NCI-H748 (cell line): ENCODE measurements at regions not wholly inside any gene's neighbourhood (a gene's known extent, or its start where the extent isn't known, plus 50 kb on each side); places are given as distances from the start of the nearest gene placed in this dataset.
A peak's percentile ranks its signal among the peaks of the same experiment; 100 is the strongest.

ENCODE experiments used
- DNase-seq: peaks from one replicate; lab custom pipeline; 2025; ENCODE audit not compliant: unreplicated experiment; lab: John Stamatoyannopoulos, UW

- no peak for DNase-seq
Measured at GRCh38 chr5:61820836-61821235, 485.2 kb upstream of the KIF2A start.

GRCh38 chr5:61821561-61821960 is 484.4 kb upstream of the KIF2A start:
- DNase-seq, result no peak

GRCh38 chr5:61822584-61822983 is 483.4 kb upstream of the KIF2A start:
- DNase-seq, result no peak

- DNase-seq, result no peak
Measured at GRCh38 chr5:61823065-61823464, 482.9 kb upstream of the KIF2A start.

- peak; percentile 56 for DNase-seq
Measured at GRCh38 chr5:61823781-61824180, 482.2 kb upstream of the KIF2A start.

GRCh38 chr5:61824396-61824795 is 481.6 kb upstream of the KIF2A start:
- no peak for DNase-seq

- DNase-seq, result no peak
Measured at GRCh38 chr5:61827445-61827975, 478.5 kb upstream of the KIF2A start.

- DNase-seq, result no peak
Measured at GRCh38 chr5:61828856-61829255, 477.1 kb upstream of the KIF2A start.

GRCh38 chr5:61831736-61832135 is 474.3 kb upstream of the KIF2A start:
- DNase-seq, result no peak

- no peak for DNase-seq
Measured at GRCh38 chr5:61837788-61838187, 468.2 kb upstream of the KIF2A start.

GRCh38 chr5:61840361-61840760 is 465.6 kb upstream of the KIF2A start:
- DNase-seq, result no peak

- no peak for DNase-seq
Measured at GRCh38 chr5:61842840-61843239, 463.2 kb upstream of the KIF2A start.

- DNase-seq, result no peak
Measured at GRCh38 chr5:61850696-61851095, 455.3 kb upstream of the KIF2A start.

- no peak for DNase-seq
Measured at GRCh38 chr5:61854531-61854930, 451.5 kb upstream of the KIF2A start.

- DNase-seq, result no peak
Measured at GRCh38 chr5:61860978-61861377, 445.0 kb upstream of the KIF2A start.

GRCh38 chr5:61866930-61867329 is 439.1 kb upstream of the KIF2A start:
- peak; percentile 29 for DNase-seq

- no peak for DNase-seq
Measured at GRCh38 chr5:61869333-61869732, 436.7 kb upstream of the KIF2A start.

GRCh38 chr5:61878471-61878870 is 427.5 kb upstream of the KIF2A start:
- no peak for DNase-seq

GRCh38 chr5:61881821-61882487 is 424.1 kb upstream of the KIF2A start:
- DNase-seq, result no peak

- DNase-seq, result no peak
Measured at GRCh38 chr5:61882901-61883500, 423.0 kb upstream of the KIF2A start.

GRCh38 chr5:61884252-61884855 is 421.7 kb upstream of the KIF2A start:
- no peak for DNase-seq

GRCh38 chr5:61886214-61886613 is 419.8 kb upstream of the KIF2A start:
- no peak for DNase-seq
